VCaP (cell line): ENCODE measurements at regions not wholly inside any gene's neighbourhood (a gene's known extent, or its start where the extent isn't known, plus 50 kb on each side); places are given as distances from the start of the nearest gene placed in this dataset.

Experiments used
- H3K27ac ChIP-seq: fragments of 450-650 bp; 2 replicates; pipeline ENCODE4 v1.5.1; 2017
- TF ChIP-seq, protein P1 (sequence below): fragments of 450-650 bp; conservative IDR thresholded peaks from 2 replicates; pipeline ENCODE4 v1.5.1; 2017; ENCODE audit warnings: mild to moderate bottlenecking, moderate library complexity

- no peak overlapping the region for H3K27ac ChIP-seq
- TF ChIP-seq, protein P1, sequence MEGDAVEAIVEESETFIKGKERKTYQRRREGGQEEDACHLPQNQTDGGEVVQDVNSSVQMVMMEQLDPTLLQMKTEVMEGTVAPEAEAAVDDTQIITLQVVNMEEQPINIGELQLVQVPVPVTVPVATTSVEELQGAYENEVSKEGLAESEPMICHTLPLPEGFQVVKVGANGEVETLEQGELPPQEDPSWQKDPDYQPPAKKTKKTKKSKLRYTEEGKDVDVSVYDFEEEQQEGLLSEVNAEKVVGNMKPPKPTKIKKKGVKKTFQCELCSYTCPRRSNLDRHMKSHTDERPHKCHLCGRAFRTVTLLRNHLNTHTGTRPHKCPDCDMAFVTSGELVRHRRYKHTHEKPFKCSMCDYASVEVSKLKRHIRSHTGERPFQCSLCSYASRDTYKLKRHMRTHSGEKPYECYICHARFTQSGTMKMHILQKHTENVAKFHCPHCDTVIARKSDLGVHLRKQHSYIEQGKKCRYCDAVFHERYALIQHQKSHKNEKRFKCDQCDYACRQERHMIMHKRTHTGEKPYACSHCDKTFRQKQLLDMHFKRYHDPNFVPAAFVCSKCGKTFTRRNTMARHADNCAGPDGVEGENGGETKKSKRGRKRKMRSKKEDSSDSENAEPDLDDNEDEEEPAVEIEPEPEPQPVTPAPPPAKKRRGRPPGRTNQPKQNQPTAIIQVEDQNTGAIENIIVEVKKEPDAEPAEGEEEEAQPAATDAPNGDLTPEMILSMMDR: no peak
Observed at GRCh38 chr20:57936636-57937385, 227.0 kb upstream of the PMEPA1 start.

GRCh38 chr20:57934913-57935312, 225.1 kb upstream of the PMEPA1 start:
- no peak overlapping the region for H3K27ac ChIP-seq
- TF ChIP-seq, protein P1: no peak

- no peak overlapping the region for H3K27ac ChIP-seq
- TF ChIP-seq, protein P1: no peak
Observed at GRCh38 chr20:57934007-57934805, 224.4 kb upstream of the PMEPA1 start.

DNA sequence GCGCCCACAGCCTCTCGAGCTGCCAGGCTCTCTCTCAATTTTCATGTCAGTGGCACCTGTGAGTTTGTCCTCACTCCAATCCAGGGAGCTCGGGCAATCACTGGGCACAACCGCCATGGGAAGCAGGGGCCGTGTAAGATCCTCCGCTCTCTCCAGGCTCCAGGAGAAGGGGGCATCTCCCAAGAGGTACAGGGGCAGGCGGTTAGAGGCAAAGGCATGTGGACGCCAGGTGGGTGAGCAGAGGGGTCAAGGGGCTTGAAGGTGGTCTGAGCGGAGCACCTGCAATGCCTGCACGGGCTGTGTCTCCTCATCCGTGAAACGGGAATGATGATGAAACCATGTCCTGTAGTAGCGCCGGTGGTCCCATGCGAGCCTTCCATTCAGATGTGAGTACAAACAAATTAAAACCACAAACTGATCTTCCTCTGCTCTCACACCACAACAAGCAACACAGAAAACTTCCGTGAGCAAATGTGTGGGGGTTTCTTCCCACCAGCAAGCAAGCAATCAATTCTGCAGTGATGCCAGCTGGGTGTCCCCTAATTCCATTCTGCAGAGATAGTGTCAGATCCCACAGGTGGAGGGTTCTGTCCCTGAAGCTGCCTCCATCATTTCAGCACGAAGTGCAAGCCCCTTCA, 222.5 kb upstream of the PMEPA1 start:
- TF ChIP-seq, protein P1: no peak
- no peak overlapping the region for H3K27ac ChIP-seq

DNA sequence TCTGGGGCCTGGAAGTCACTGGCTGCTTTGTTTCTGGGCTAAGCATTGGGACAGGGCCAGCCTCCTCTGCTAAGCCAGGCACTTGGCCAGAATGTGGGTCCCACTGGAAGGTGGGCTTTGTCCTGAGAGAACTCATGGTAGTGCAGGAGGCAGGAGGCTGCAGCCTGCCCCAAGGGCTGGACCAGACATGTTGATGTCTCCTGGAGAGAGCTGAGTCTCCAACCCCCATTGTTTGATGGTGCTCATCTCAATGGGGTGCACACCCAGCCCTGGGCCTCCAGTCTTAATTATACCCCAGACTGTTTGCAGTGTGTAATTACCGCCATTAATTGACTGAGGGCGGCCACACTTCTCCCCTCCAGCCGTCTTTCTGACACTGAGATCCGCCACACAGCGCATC, 220.5 kb upstream of the PMEPA1 start:
- H3K27ac ChIP-seq: no peak overlapping the region
- TF ChIP-seq, protein P1: no peak

DNA sequence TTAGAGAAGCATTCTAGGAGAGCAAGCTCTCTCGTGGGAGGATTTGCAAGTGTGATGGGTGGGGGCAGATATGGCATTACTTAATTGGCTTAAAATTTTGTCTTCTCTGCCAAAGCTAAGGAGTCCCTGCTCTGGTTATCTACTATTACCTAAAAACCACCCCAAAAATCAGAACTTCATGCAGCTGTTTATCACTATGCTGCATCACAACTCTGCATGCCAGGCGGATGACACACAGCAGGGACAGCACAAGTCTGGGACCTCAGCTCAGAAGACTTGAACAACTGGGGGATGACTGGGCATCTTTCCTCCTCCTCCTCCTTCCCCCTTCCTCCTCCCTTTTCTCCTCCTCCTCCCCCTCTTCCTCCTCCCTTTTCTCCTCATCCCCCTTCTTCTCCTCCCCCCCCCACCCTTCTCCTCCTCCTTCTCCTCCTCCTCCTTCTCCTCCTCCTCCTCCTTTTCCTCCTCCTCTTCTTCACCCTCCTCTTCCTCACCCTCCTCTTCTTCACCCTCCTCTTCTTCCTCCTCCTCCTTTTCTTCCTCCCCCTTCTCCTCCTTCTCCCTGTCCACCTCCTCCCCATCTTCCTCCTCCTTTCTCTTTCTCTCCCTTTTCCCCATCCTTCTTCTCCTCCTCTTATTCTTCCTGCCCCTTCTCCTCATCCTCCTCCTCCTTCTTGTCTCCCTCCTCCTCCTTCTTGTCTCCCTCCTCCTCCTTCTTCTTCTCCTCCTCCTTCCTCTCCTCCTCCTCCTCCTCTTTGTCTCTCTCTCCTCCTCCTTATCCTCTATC, 218.6 kb upstream of the PMEPA1 start:
- no peak overlapping the region for H3K27ac ChIP-seq
- TF ChIP-seq, protein P1: no peak
